Neuronal stem cell (in vitro differentiated cells): ENCODE measurements at regions not wholly inside any gene's neighbourhood (a gene's known extent, or its start where the extent isn't known, plus 50 kb on each side); places are given as distances from the start of the nearest gene placed in this dataset.

Experiments
- DNase-seq: peaks from one replicate; pipeline ENCODE4 v3.0.0-alpha.2; 2013; ENCODE audit warnings: low spot score
- H2AFZ ChIP-seq: one replicate; pipeline ENCODE4 v1.6.1; 2013; ENCODE audit warnings: mild to moderate bottlenecking, low read length, inconsistent platforms
- H2AK5ac ChIP-seq: 2 replicates; pipeline ENCODE4 v1.6.1; 2013; ENCODE audit warnings: low read depth, mild to moderate bottlenecking, inconsistent platforms, low read length, moderate library complexity, mixed read lengths
- H2BK120ac ChIP-seq: 2 replicates; pipeline ENCODE4 v1.6.1; 2013; ENCODE audit warnings: low read depth, mild to moderate bottlenecking, inconsistent platforms, low read length, moderate library complexity, mixed read lengths
- H2BK12ac ChIP-seq: one replicate; pipeline ENCODE4 v1.6.1; 2013; ENCODE audit warnings: low read length, inconsistent platforms
- H2BK15ac ChIP-seq: 2 replicates; pipeline ENCODE4 v1.6.1; 2013; ENCODE audit warnings: mild to moderate bottlenecking, low read length, inconsistent platforms, mixed read lengths
- H2BK5ac ChIP-seq: one replicate; pipeline ENCODE4 v1.6.1; 2013; ENCODE audit warnings: inconsistent platforms, mild to moderate bottlenecking, low read length, moderate library complexity
- H3K14ac ChIP-seq: one replicate; pipeline ENCODE4 v1.6.1; 2013; ENCODE audit warnings: low read length, inconsistent platforms
- H3K18ac ChIP-seq: 2 replicates; pipeline ENCODE4 v1.6.1; 2013; ENCODE audit warnings: low read length, inconsistent platforms
- H3K23ac ChIP-seq: 2 replicates; pipeline ENCODE4 v1.6.1; 2013; ENCODE audit warnings: low read depth, mild to moderate bottlenecking, mixed read lengths, low read length, inconsistent platforms; ENCODE audit not compliant: poor library complexity
- H3K27ac ChIP-seq: replicated peaks from 3 replicates; pipeline ENCODE4 v1.5.1; 2013; ENCODE audit warnings: low read length, inconsistent platforms
- H3K27me3 ChIP-seq, 3 experiments: 2 replicates each; pipeline ENCODE4 v1.6.1; 2013; ENCODE audit warnings: low read length in 3 of 3, mild to moderate bottlenecking in 2 of 3, inconsistent platforms in 1 of 3, low read depth in 1 of 3, mixed read lengths in 1 of 3, moderate library complexity in 1 of 3; ENCODE audit not compliant: control insufficient read depth in 3 of 3, insufficient read depth in 3 of 3
- H3K36me3 ChIP-seq, 2 donors: replicated peaks in 1 of 2; 2 replicates each; pipeline ENCODE4 v1.6.1; 2013; ENCODE audit warnings: low read length in 2 of 2; ENCODE audit not compliant: control insufficient read depth in 2 of 2, insufficient read depth in 2 of 2
- H3K4ac ChIP-seq: 2 replicates; pipeline ENCODE4 v1.6.1; 2013; ENCODE audit warnings: inconsistent platforms, mild to moderate bottlenecking, low read length, moderate library complexity
- H3K4me1 ChIP-seq, 2 donors: 1 replicate in 1 of 2; 2 replicates in 1 of 2; pipeline ENCODE4 v1.6.1; 2013; ENCODE audit warnings: low read length in 2 of 2, low read depth in 1 of 2; ENCODE audit not compliant: control insufficient read depth in 2 of 2, insufficient read depth in 1 of 2
- H3K4me2 ChIP-seq: one replicate; pipeline ENCODE4 v1.6.1; 2013; ENCODE audit warnings: mild to moderate bottlenecking, low read length, inconsistent platforms; ENCODE audit not compliant: insufficient read depth, poor library complexity, severe bottlenecking
- H3K4me3 ChIP-seq, 2 donors: 2 replicates each; pipeline ENCODE4 v1.5.1; 2013; ENCODE audit warnings: low read length in 2 of 2, mild to moderate bottlenecking in 2 of 2, inconsistent platforms in 1 of 2, moderate library complexity in 1 of 2
- H3K79me1 ChIP-seq: one replicate; pipeline ENCODE4 v1.6.1; 2013; ENCODE audit warnings: low read depth, mild to moderate bottlenecking, inconsistent platforms, low read length, moderate library complexity
- H3K9ac ChIP-seq: one replicate; pipeline ENCODE4 v1.6.1; 2013; ENCODE audit warnings: mild to moderate bottlenecking, low read depth, low read length, inconsistent platforms; ENCODE audit not compliant: poor library complexity
- H3K9me3 ChIP-seq, 2 donors: replicated peaks in 1 of 2; 2 replicates each; pipeline versions ENCODE3 to v1.6.1; 2013; ENCODE audit warnings: low read length in 2 of 2, mild to moderate bottlenecking in 2 of 2, inconsistent platforms in 1 of 2, low read depth in 1 of 2, mixed read lengths in 1 of 2, moderate library complexity in 1 of 2; ENCODE audit not compliant: control insufficient read depth in 2 of 2, insufficient read depth in 1 of 2
- H4K8ac ChIP-seq: one replicate; pipeline ENCODE4 v1.6.1; 2013; ENCODE audit warnings: low read depth, mild to moderate bottlenecking, inconsistent platforms, low read length, moderate library complexity
- H4K91ac ChIP-seq: one replicate; pipeline ENCODE4 v1.6.1; 2013; ENCODE audit warnings: low read length, low read depth, mild to moderate bottlenecking, inconsistent platforms; ENCODE audit not compliant: poor library complexity
- WGBS, 2 donors: extraction: QIAGEN DNeasy Blood & Tissue Kit; methylation state at CpG; one replicate each; pipeline ENCODE4 v1.1.7; 2013; ENCODE audit warnings: missing lambda C conversion rate in 2 of 2, mixed read lengths in 1 of 2; ENCODE audit not compliant: insufficient read length in 2 of 2, insufficient replicate concordance in 1 of 2; ENCODE audit errors: extremely low coverage in 2 of 2; 5-methylcytosine and 5-hydroxymethylcytosine counted together

DNA sequence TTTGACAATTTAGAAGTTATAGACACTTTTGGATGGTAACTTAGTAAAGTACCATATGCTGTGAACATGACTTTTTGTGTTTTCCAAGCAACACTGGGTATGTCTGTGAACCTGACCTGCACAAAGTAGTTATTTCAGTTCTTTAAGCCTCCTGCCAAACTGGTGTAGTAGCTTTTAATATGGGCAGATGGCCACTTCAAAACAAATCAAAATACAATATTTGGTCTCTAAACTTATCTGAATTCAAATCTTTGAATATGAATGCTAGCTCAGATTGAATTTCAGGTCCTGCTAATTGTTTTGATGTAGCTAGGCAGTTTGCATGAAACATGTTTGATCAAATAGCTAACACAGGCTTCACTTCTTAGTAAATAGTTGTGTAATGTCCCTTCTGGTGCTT, 1176.7 kb upstream of the CDH9 start:
- Histone ChIP-seq H2AK5ac (no peak overlapping the region), H3K9me3 (peaks cover 0 to 12% of the 10 kb centered on the region in 2 donors), H3K4me1 (no peaks in the 10 kb centered on the region), H2BK15ac (no peak overlapping the region), H3K9ac (no peak overlapping the region), H3K27ac (no peak overlapping the region), H2BK5ac (no peak overlapping the region), H3K4ac (no peak overlapping the region), H2BK120ac (no peak overlapping the region), H4K91ac (no peak overlapping the region), H3K36me3 (no peaks in the 10 kb centered on the region), H4K8ac (no peak overlapping the region), H3K79me1 (no peaks in the 10 kb centered on the region), H2BK12ac (no peak overlapping the region), H3K4me3 (no peak overlapping the region), H3K27me3 (no peaks in the 10 kb centered on the region), H3K23ac (no peak overlapping the region), H2AFZ (no peak overlapping the region), H3K18ac (no peak overlapping the region), H3K4me2 (no peak overlapping the region), H3K14ac (no peak overlapping the region)
- DNase-seq, result no peak

DNA sequence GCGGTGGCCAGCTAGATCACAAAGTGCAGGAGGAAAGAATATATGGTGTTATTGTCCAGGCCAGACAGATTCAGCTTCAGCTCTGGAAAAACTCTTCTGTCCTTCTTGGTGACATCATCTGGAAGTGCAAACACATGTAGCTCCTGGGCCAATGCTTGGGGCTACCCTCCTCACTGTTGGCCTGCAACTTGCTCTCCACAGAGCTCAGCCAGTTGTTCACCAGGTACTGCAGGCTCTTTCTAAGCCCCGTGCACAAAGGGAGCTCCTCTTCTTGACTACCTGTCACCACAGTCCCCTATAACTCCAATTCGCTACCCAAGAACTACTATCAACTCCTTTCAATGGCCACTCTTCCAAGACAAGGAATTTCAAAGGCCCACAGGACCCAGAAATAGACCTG, 1175.9 kb upstream of the CDH9 start:
- Histone ChIP-seq H2AK5ac (no peak overlapping the region), H3K27me3 (no peaks in the 10 kb centered on the region), H3K27ac (no peak overlapping the region), H3K4ac (no peak overlapping the region), H3K4me3 (no peak overlapping the region), H3K14ac (no peak overlapping the region), H2AFZ (peak overlapping the region; percentile 27), H3K18ac (no peak overlapping the region), H2BK120ac (no peak overlapping the region), H4K91ac (no peak overlapping the region), H2BK12ac (no peak overlapping the region), H2BK5ac (no peak overlapping the region), H4K8ac (no peak overlapping the region), H3K9me3 (peaks cover 0 to 12% of the 10 kb centered on the region in 2 donors), H3K9ac (no peak overlapping the region), H3K23ac (no peak overlapping the region), H3K4me2 (no peak overlapping the region), H3K4me1 (no peaks in the 10 kb centered on the region), H2BK15ac (no peak overlapping the region), H3K79me1 (no peaks in the 10 kb centered on the region), H3K36me3 (no peaks in the 10 kb centered on the region)
- WGBS, 2 donors, result no CpG with 5 or more reads among the region's 3 CpGs
- DNase-seq, result no peak

DNA sequence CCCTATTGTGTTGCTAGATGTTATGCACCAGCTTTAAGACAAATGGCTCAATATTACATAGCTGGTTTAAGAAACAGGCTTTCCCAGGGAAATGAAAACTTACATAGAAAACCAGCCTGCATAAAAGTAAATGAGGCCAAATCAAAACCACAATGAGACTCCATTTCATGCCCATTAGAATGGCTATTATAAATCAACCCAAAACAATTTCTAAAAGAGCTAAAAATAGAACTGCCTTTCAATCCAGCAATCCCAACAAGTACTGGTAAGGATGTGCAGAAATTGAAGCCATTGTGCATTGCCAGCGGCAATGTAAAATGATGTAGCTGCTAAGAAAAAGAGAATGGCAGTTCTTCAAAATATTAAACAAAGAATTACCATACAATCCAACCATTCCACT, 1170.0 kb upstream of the CDH9 start:
- Histone ChIP-seq H4K91ac (no peak overlapping the region), H3K79me1 (no peaks in the 10 kb centered on the region), H3K9ac (no peak overlapping the region), H3K4me2 (no peak overlapping the region), H3K4me3 (no peak overlapping the region), H3K36me3 (no peaks in the 10 kb centered on the region), H3K23ac (no peak overlapping the region), H3K27ac (no peak overlapping the region), H2BK120ac (no peak overlapping the region), H3K4me1 (no peaks in the 10 kb centered on the region), H3K14ac (no peak overlapping the region), H2BK15ac (no peak overlapping the region), H3K9me3 (no peaks in the 10 kb centered on the region), H2AFZ (no peak overlapping the region), H3K27me3 (no peaks in the 10 kb centered on the region), H2AK5ac (no peak overlapping the region), H2BK12ac (no peak overlapping the region), H3K4ac (no peak overlapping the region), H3K18ac (no peak overlapping the region), H4K8ac (no peak overlapping the region), H2BK5ac (no peak overlapping the region)
- no CpG with 5 or more reads among the region's 1 CpG for WGBS, 2 donors
- DNase-seq, result no peak

DNA sequence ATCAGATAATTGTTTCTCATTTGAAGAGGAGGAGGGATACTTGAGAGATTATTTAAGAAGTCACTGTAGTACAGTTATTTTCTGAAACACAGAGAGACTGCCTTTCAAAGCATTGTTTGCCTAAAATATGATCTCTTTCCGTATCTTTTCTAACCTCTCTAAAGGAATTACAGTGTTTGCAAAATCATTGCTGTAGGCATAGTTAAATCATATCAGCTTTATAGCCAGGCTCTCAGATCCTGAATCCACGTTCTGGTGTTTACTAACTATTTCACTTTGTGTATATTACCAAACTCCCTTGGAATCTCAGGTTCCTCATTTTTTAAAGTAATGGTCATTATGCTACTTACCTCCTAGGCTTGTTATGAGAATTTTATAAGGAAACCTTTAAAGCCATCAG, 1151.6 kb upstream of the CDH9 start:
- Histone ChIP-seq H3K23ac (no peak overlapping the region), H2BK5ac (no peak overlapping the region)

More for the DNA sequence above, 1151.6 kb upstream of the CDH9 start:
- no peak overlapping the region for H4K91ac ChIP-seq
- no peak overlapping the region for H3K9ac ChIP-seq
- no peaks in the 10 kb centered on the region for H3K36me3 ChIP-seq
- no peak overlapping the region for H2AFZ ChIP-seq
- H2BK15ac ChIP-seq, result no peak overlapping the region
- no peak for DNase-seq
- no CpG with 5 or more reads among the region's 2 CpGs for WGBS, 2 donors
- H2BK120ac ChIP-seq, result no peak overlapping the region
- H3K4me2 ChIP-seq, result no peak overlapping the region
- H3K9me3 ChIP-seq, result peaks cover 0 to 5% of the 10 kb centered on the region in 2 donors
- H3K4me3 ChIP-seq, result no peak overlapping the region
- H3K27me3 ChIP-seq, result no peaks in the 10 kb centered on the region
- no peak overlapping the region for H3K14ac ChIP-seq
- no peaks in the 10 kb centered on the region for H3K4me1 ChIP-seq
- no peaks in the 10 kb centered on the region for H3K79me1 ChIP-seq
- no peak overlapping the region for H2AK5ac ChIP-seq
- no peak overlapping the region for H2BK12ac ChIP-seq
- no peak overlapping the region for H3K27ac ChIP-seq
- no peak overlapping the region for H3K18ac ChIP-seq
- H3K4ac ChIP-seq, result no peak overlapping the region
- H4K8ac ChIP-seq, result no peak overlapping the region
